ENCODE measurements at regions not wholly inside any gene's neighbourhood (a gene's known extent, or its start where the extent isn't known, plus 50 kb on each side); places are given as distances from the start of the nearest gene placed in this dataset.

GRCh38 chr4:174012886-174013259 lies 270.6 kb downstream of the FBXO8 start:
- TF ChIP-seq EZH2 (IDR thresholded peaks at IDR 0.05; ENCODE audit: insufficient read depth, poor library complexity, severe bottlenecking) = no peak
- no peak for TF ChIP-seq EZH2phosphoT487 (IDR thresholded peaks at IDR 0.05; ENCODE audit: insufficient read depth, low read depth)

Measured in GM23248 (cell line).